Parathyroid adenoma (tissue), 2 donors: ENCODE measurements at regions not wholly inside any gene's neighbourhood (a gene's known extent, or its start where the extent isn't known, plus 50 kb on each side); places are given as distances from the start of the nearest gene placed in this dataset.
"Not testable (repeated sequence)": the region's sequence is repeated elsewhere in the genome, so short reads cannot be mapped to it uniquely, and the experiment has no call there.

ENCODE experiments used
- H2AFZ ChIP-seq: fragments of 300-600 bp; sonication (generic); one replicate; pipeline ENCODE4 v1.7.0; 2017; ENCODE audit warnings: antibody characterized with exemption, mild to moderate bottlenecking
- H3K27ac ChIP-seq: fragments of 300-600 bp; sonication (generic); one replicate; pipeline ENCODE4 v1.7.0; 2017
- H3K27me3 ChIP-seq: fragments of 300-600 bp; sonication (generic); one replicate; pipeline ENCODE4 v1.7.0; 2017; ENCODE audit warnings: low read length; ENCODE audit not compliant: control insufficient read depth, insufficient read depth
- H3K36me3 ChIP-seq: fragments of 300-600 bp; sonication (generic); one replicate; pipeline ENCODE4 v1.7.0; 2017; ENCODE audit warnings: low read length; ENCODE audit not compliant: control insufficient read depth, insufficient read depth
- H3K4me1 ChIP-seq: fragments of 300-600 bp; sonication (generic); one replicate; pipeline ENCODE4 v1.7.0; 2017; ENCODE audit warnings: control low read depth
- H3K4me2 ChIP-seq: fragments of 300-600 bp; sonication (generic); one replicate; pipeline ENCODE4 v1.7.0; 2017; ENCODE audit warnings: low read length
- H3K4me3 ChIP-seq: fragments of 300-600 bp; sonication (generic); one replicate; pipeline ENCODE4 v1.7.0; 2017; ENCODE audit warnings: low read depth, low read length
- H3K79me2 ChIP-seq: fragments of 300-600 bp; sonication (generic); one replicate; pipeline ENCODE4 v1.7.0; 2017; ENCODE audit warnings: control low read depth
- H3K9ac ChIP-seq: fragments of 300-600 bp; sonication (generic); one replicate; pipeline ENCODE4 v1.7.0; 2017; ENCODE audit warnings: mild to moderate bottlenecking
- H3K9me3 ChIP-seq: fragments of 300-600 bp; sonication (generic); one replicate; pipeline ENCODE4 v1.7.0; 2017; ENCODE audit warnings: low read length; ENCODE audit not compliant: control insufficient read depth
- TF ChIP-seq, protein P1 (sequence below): fragments of 300-600 bp; sonication (generic); IDR thresholded peaks from one replicate; pipeline ENCODE4 v1.7.0; 2017; ENCODE audit warnings: antibody characterized with exemption, mild to moderate bottlenecking
- donor health status: primary hyperparathyroidism.

GRCh38 chr6:144416773-144417172 is 131.6 kb downstream of the UTRN start:
- Histone ChIP-seq H3K4me1 (peaks cover 10% of the 10 kb centered on the region), H3K9ac (no peak overlapping the region), H3K4me2 (no peak overlapping the region), H3K9me3 (no peaks in the 10 kb centered on the region), H3K27me3 (no peaks in the 10 kb centered on the region), H3K4me3 (no peak overlapping the region), H3K79me2 (peaks cover 43% of the 10 kb centered on the region), H2AFZ (no peak overlapping the region), H3K27ac (no peak overlapping the region), H3K36me3 (no peaks in the 10 kb centered on the region)
- TF ChIP-seq, protein P1, sequence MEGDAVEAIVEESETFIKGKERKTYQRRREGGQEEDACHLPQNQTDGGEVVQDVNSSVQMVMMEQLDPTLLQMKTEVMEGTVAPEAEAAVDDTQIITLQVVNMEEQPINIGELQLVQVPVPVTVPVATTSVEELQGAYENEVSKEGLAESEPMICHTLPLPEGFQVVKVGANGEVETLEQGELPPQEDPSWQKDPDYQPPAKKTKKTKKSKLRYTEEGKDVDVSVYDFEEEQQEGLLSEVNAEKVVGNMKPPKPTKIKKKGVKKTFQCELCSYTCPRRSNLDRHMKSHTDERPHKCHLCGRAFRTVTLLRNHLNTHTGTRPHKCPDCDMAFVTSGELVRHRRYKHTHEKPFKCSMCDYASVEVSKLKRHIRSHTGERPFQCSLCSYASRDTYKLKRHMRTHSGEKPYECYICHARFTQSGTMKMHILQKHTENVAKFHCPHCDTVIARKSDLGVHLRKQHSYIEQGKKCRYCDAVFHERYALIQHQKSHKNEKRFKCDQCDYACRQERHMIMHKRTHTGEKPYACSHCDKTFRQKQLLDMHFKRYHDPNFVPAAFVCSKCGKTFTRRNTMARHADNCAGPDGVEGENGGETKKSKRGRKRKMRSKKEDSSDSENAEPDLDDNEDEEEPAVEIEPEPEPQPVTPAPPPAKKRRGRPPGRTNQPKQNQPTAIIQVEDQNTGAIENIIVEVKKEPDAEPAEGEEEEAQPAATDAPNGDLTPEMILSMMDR: no peak

- H3K79me2 ChIP-seq: peaks cover 43% of the 10 kb centered on the region
- H3K9me3 ChIP-seq: no peaks in the 10 kb centered on the region
- no peak overlapping the region for H3K4me2 ChIP-seq
- peaks cover 8% of the 10 kb centered on the region for H3K4me1 ChIP-seq
- no peak overlapping the region for H3K9ac ChIP-seq
- H3K27ac ChIP-seq: no peak overlapping the region
- H3K27me3 ChIP-seq: no peaks in the 10 kb centered on the region
- no peak overlapping the region for H3K4me3 ChIP-seq
- no peak overlapping the region for H2AFZ ChIP-seq
- TF ChIP-seq, protein P1: no peak
- H3K36me3 ChIP-seq: no peaks in the 10 kb centered on the region
Measured at GRCh38 chr6:144417681-144418080, 132.5 kb downstream of the UTRN start.

DNA sequence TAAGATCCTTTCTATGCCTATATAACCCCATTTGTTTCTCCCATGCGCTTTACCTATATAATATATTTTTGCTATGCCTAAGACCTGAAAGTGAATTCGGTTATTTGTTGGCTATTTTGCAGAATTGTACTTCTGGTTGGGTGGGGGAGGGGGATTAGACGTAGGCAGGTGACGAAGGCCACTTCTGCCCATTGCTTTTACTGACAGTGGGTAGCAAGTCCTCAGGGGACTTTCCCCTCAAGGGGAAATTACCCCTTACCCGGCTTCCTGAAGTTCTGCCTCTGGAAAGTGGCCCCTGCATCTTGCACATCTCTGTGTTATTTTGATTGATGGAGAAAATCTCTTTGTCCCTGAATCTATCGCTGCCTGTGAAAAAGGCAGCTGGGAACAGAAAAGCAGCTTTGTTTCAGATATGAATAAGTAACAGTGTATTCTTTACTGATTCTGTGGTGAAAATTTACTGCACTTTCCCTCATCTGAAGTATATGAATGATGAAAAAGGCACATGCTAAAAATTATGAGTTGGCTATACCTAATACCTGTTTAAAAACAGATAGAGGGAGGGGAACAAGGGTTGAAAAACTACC is 133.9 kb downstream of the UTRN start:
- TF ChIP-seq, protein P1: no peak
- H3K9me3 ChIP-seq: no peaks in the 10 kb centered on the region
- no peaks in the 10 kb centered on the region for H3K36me3 ChIP-seq
- H2AFZ ChIP-seq: no peak overlapping the region
- peaks cover 31% of the 10 kb centered on the region for H3K79me2 ChIP-seq
- H3K9ac ChIP-seq: no peak overlapping the region
- H3K27ac ChIP-seq: no peak overlapping the region
- peaks cover 12% of the 10 kb centered on the region for H3K4me1 ChIP-seq
- no peaks in the 10 kb centered on the region for H3K27me3 ChIP-seq
- H3K4me2 ChIP-seq: no peak overlapping the region
- H3K4me3 ChIP-seq: no peak overlapping the region

DNA sequence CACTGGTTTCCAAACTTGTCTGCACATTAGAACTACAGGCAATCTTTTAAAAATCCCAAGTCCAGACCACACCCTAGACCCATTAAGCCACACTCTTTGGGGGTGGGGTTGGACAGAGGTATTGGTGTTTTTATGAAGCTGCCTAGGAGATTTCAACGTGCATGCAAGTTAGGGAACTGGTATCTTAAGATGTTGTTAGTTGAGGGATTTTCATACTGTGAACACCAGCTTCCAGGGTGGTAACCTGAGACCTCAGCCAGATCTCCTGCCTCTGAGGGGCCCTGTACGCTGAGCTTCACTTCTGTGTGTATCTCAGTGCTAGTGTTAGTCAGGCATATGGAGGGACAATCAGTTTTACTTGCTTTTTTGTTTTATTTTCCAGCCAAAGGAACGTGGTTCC is 138.0 kb downstream of the UTRN start:
- Histone ChIP-seq H3K36me3 (no peaks in the 10 kb centered on the region), H3K9me3 (no peaks in the 10 kb centered on the region), H3K27ac (no peak overlapping the region), H3K4me3 (no peak overlapping the region), H2AFZ (no peak overlapping the region), H3K27me3 (no peaks in the 10 kb centered on the region), H3K79me2 (peaks cover 22% of the 10 kb centered on the region), H3K9ac (no peak overlapping the region), H3K4me2 (no peak overlapping the region), H3K4me1 (peaks cover 8% of the 10 kb centered on the region)
- TF ChIP-seq, protein P1: no peak

GRCh38 chr6:144429753-144430152 is 144.6 kb downstream of the UTRN start:
- no peaks in the 10 kb centered on the region for H3K36me3 ChIP-seq
- H3K4me1 ChIP-seq: peaks cover 2% of the 10 kb centered on the region
- no peak overlapping the region for H2AFZ ChIP-seq

DNA sequence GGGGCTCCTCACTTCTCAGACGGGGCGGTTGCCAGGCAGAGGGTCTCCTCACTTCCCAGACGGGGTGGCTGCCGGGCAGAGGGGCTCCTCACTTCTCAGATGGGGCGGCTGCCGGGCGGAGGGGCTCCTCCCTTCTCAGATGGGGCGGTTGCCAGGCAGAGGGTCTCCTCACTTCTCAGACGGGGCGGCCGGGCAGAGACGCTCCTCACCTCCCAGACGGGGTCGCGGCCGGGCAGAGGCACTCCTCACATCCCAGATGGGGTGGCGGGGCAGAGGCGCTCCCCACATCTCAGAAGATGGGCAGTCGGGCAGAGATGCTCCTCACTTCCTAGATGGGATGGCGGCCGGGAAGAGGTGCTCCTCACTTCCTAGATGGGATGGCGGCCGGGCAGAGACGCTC is 148.3 kb downstream of the UTRN start:
- not testable (repeated sequence) for H3K27ac ChIP-seq, H2AFZ ChIP-seq, H3K4me2 ChIP-seq, H3K36me3 ChIP-seq, H3K27me3 ChIP-seq, H3K9ac ChIP-seq, H3K9me3 ChIP-seq, H3K4me3 ChIP-seq, H3K79me2 ChIP-seq
- peaks cover 15% of the 10 kb centered on the region for H3K4me1 ChIP-seq

More at GRCh38 chr6:144429753-144430152, 144.6 kb downstream of the UTRN start:
- no peaks in the 10 kb centered on the region for H3K27me3 ChIP-seq
- no peak overlapping the region for H3K4me2 ChIP-seq
- H3K9ac ChIP-seq: no peak overlapping the region
- H3K79me2 ChIP-seq: peaks cover 7% of the 10 kb centered on the region
- no peaks in the 10 kb centered on the region for H3K9me3 ChIP-seq
- H3K27ac ChIP-seq: no peak overlapping the region
- TF ChIP-seq, protein P1: no peak
- no peak overlapping the region for H3K4me3 ChIP-seq
